ENCODE measurements at regions not wholly inside any gene's neighbourhood (a gene's known extent, or its start where the extent isn't known, plus 50 kb on each side); places are given as distances from the start of the nearest gene placed in this dataset.
A peak's percentile ranks its signal among the peaks of the same experiment; 100 is the strongest.

DNA sequence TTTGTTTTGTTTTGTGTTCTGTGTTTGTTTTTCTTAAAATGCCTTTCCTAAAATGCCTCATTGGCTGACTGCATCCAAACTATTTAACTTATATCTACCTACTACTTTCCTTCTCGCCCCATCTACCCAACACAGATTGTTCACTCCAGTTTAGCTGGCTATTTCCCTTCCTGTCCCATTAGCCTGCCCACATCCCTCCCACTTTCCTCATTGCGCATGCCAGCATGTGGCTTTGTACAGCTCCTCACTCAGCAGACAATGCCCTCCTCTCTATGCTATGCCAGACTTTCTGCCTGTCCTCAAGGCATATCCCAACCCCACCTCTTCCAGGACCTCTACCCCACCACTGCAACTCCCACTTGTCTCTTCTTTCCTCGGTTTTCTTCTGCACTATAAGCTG lies 94.7 kb upstream of the C1orf21 start:
- Histone ChIP-seq H3K9ac (ENCODE audit: low read depth, low read length) (no peak overlapping the region), H3K4me3 (ENCODE audit: low read depth in 1 of 2, low read length in 2 of 2) (no peak overlapping the region), H3K79me2 (ENCODE audit: insufficient read depth, low read length) (no peaks in the 10 kb centered on the region), H2AFZ (ENCODE audit: low read depth, low read length) (no peak overlapping the region), H4K20me1 (ENCODE audit: insufficient read depth, low read length) (no peaks in the 10 kb centered on the region), H3K4me1 (ENCODE audit: insufficient read depth, low read length) (peaks cover 17% of the 10 kb centered on the region), H3K9me3 (ENCODE audit: insufficient read depth, low read length, severe bottlenecking) (peaks cover 35% of the 10 kb centered on the region), H3K4me2 (ENCODE audit: insufficient read depth, low read length) (no peak overlapping the region), H3K27me3 (ENCODE audit: insufficient read depth, low read length, poor library complexity) (no peaks in the 10 kb centered on the region), H3K36me3 (ENCODE audit: insufficient read depth, low read length) (no peaks in the 10 kb centered on the region), H3K27ac (ENCODE audit: low read length) (no peak overlapping the region)
- no peak for ATAC-seq (ENCODE audit: insufficient read depth, low read depth)
- DNase-seq, result no peak
- TF ChIP-seq, protein P1, sequence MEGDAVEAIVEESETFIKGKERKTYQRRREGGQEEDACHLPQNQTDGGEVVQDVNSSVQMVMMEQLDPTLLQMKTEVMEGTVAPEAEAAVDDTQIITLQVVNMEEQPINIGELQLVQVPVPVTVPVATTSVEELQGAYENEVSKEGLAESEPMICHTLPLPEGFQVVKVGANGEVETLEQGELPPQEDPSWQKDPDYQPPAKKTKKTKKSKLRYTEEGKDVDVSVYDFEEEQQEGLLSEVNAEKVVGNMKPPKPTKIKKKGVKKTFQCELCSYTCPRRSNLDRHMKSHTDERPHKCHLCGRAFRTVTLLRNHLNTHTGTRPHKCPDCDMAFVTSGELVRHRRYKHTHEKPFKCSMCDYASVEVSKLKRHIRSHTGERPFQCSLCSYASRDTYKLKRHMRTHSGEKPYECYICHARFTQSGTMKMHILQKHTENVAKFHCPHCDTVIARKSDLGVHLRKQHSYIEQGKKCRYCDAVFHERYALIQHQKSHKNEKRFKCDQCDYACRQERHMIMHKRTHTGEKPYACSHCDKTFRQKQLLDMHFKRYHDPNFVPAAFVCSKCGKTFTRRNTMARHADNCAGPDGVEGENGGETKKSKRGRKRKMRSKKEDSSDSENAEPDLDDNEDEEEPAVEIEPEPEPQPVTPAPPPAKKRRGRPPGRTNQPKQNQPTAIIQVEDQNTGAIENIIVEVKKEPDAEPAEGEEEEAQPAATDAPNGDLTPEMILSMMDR (IDR thresholded peaks at IDR 0.05; ENCODE audit: borderline replicate concordance, extremely low read depth, low read length, poor library complexity, severe bottlenecking), result no peak
- TF ChIP-seq EZH2 (IDR thresholded peaks at IDR 0.05; ENCODE audit: borderline replicate concordance, low read depth, low read length, severe bottlenecking), result no peak

GRCh38 chr1:184294101-184294500 lies 92.7 kb upstream of the C1orf21 start:
- no peaks in the 10 kb centered on the region for H3K27me3 ChIP-seq (ENCODE audit: insufficient read depth, low read length, poor library complexity)
- H3K9me3 ChIP-seq (ENCODE audit: insufficient read depth, low read length, severe bottlenecking), result peaks cover 28% of the 10 kb centered on the region
- H3K4me3 ChIP-seq (ENCODE audit: low read depth in 1 of 2, low read length in 2 of 2), result no peak overlapping the region
- no peaks in the 10 kb centered on the region for H3K36me3 ChIP-seq (ENCODE audit: insufficient read depth, low read length)
- no peak overlapping the region for H2AFZ ChIP-seq (ENCODE audit: low read depth, low read length)
- H3K79me2 ChIP-seq (ENCODE audit: insufficient read depth, low read length), result no peaks in the 10 kb centered on the region
- H3K9ac ChIP-seq (ENCODE audit: low read depth, low read length), result no peak overlapping the region
- no peak for DNase-seq
- H3K27ac ChIP-seq (ENCODE audit: low read length), result no peak overlapping the region
- ATAC-seq (ENCODE audit: insufficient read depth, low read depth), result no peak
- H4K20me1 ChIP-seq (ENCODE audit: insufficient read depth, low read length), result no peaks in the 10 kb centered on the region
- H3K4me1 ChIP-seq (ENCODE audit: insufficient read depth, low read length), result peaks cover 23% of the 10 kb centered on the region
- TF ChIP-seq, protein P1 (IDR thresholded peaks at IDR 0.05; ENCODE audit: borderline replicate concordance, extremely low read depth, low read length, poor library complexity, severe bottlenecking), result no peak
- no peak for TF ChIP-seq EZH2 (IDR thresholded peaks at IDR 0.05; ENCODE audit: borderline replicate concordance, low read depth, low read length, severe bottlenecking)
- H3K4me2 ChIP-seq (ENCODE audit: insufficient read depth, low read length), result no peak overlapping the region

GRCh38 chr1:184296466-184297243 lies 90.2 kb upstream of the C1orf21 start:
- H3K36me3 ChIP-seq (ENCODE audit: insufficient read depth, low read length), result no peaks in the 10 kb centered on the region
- H3K79me2 ChIP-seq (ENCODE audit: insufficient read depth, low read length), result no peaks in the 10 kb centered on the region
- no peak for TF ChIP-seq EZH2 (IDR thresholded peaks at IDR 0.05; ENCODE audit: borderline replicate concordance, low read depth, low read length, severe bottlenecking)
- TF ChIP-seq, protein P1 (IDR thresholded peaks at IDR 0.05; ENCODE audit: borderline replicate concordance, extremely low read depth, low read length, poor library complexity, severe bottlenecking), result no peak
- H3K27ac ChIP-seq (ENCODE audit: low read length), result peak overlapping the region; percentile 48
- no peak overlapping the region; the same call in 1 of the 2 replicates for H3K9ac ChIP-seq (ENCODE audit: low read depth, low read length)
- no peaks in the 10 kb centered on the region for H3K27me3 ChIP-seq (ENCODE audit: insufficient read depth, low read length, poor library complexity)
- H3K4me3 ChIP-seq (ENCODE audit: low read depth in 1 of 2, low read length in 2 of 2), result no peak overlapping the region
- DNase-seq (peak; percentile 22), ATAC-seq (ENCODE audit: insufficient read depth, low read depth) (peak; percentile 54)
- peak overlapping the region; percentile 30; the same call in 1 of the 2 replicates for H3K4me2 ChIP-seq (ENCODE audit: insufficient read depth, low read length)
- H3K9me3 ChIP-seq (ENCODE audit: insufficient read depth, low read length, severe bottlenecking), result peaks cover 5% of the 10 kb centered on the region
- H4K20me1 ChIP-seq (ENCODE audit: insufficient read depth, low read length), result no peaks in the 10 kb centered on the region
- H3K4me1 ChIP-seq (ENCODE audit: insufficient read depth, low read length), result peaks cover 23% of the 10 kb centered on the region
- H2AFZ ChIP-seq (ENCODE audit: low read depth, low read length), result peak overlapping the region; percentile 51; the same call in 1 of the 2 replicates
